IMR-90 (cell line): ENCODE measurements at regions not wholly inside any gene's neighbourhood (a gene's known extent, or its start where the extent isn't known, plus 50 kb on each side); places are given as distances from the start of the nearest gene placed in this dataset.

Source experiments
- BHLHE40 ChIP-seq: fragments of 150-350 bp; IDR thresholded peaks from 2 replicates; pipeline ENCODE4 v1.6.1; 2016; ENCODE audit warnings: mild to moderate bottlenecking, low read depth, low read length
- CEBPB ChIP-seq: IDR thresholded peaks from 2 replicates; pipeline ENCODE4 v1.6.1; 2012; ENCODE audit warnings: low read depth, low read length, improper control_type of control experiment
- CHD1 ChIP-seq: IDR thresholded peaks from 2 replicates; pipeline ENCODE4 v1.6.1; 2012; ENCODE audit warnings: low read depth, low read length, improper control_type of control experiment
- CTCF ChIP-seq: conservative IDR thresholded peaks from 2 replicates; pipeline ENCODE4 v1.5.1; 2012; ENCODE audit warnings: mild to moderate bottlenecking, low read depth, low read length, improper control_type of control experiment
- MXI1 ChIP-seq: IDR thresholded peaks from 2 replicates; pipeline ENCODE4 v1.6.1; 2012; ENCODE audit warnings: low read depth, mild to moderate bottlenecking, low read length, moderate library complexity, borderline replicate concordance
- POLR2A ChIP-seq: IDR thresholded peaks from 2 replicates; pipeline ENCODE4 v1.6.1; 2012; ENCODE audit warnings: mild to moderate bottlenecking, low read depth, low read length
- RAD21 ChIP-seq: IDR thresholded peaks from 2 replicates; pipeline ENCODE4 v1.6.1; 2012; ENCODE audit warnings: low read length, improper control_type of control experiment
- RCOR1 ChIP-seq: IDR thresholded peaks from 2 replicates; pipeline ENCODE4 v1.6.1; 2012; ENCODE audit warnings: mild to moderate bottlenecking, low read length, improper control_type of control experiment; ENCODE audit not compliant: insufficient replicate concordance
- RFX5 ChIP-seq: IDR thresholded peaks from 2 replicates; pipeline ENCODE4 v1.8.0; 2012; ENCODE audit warnings: low read depth, mild to moderate bottlenecking, low read length, moderate library complexity
- SMC3 ChIP-seq: fragments of 150-350 bp; IDR thresholded peaks from 2 replicates; pipeline ENCODE4 v1.6.1; 2016; ENCODE audit warnings: low read depth, mild to moderate bottlenecking, antibody characterized with exemption, low read length, moderate library complexity

- no peak for TF ChIP-seq BHLHE40
- TF ChIP-seq POLR2A, result no peak
- TF ChIP-seq CTCF, result no peak
- TF ChIP-seq SMC3, result no peak
- no peak for TF ChIP-seq CHD1
- TF ChIP-seq MXI1, result no peak
- no peak for TF ChIP-seq RFX5
- no peak for TF ChIP-seq RCOR1
- TF ChIP-seq CEBPB, result no peak
- TF ChIP-seq RAD21, result no peak
These were observed 106.3 kb upstream of the IRX1 start for GRCh38 chr5:3489239-3489843.
